ENCODE measurements at regions not wholly inside any gene's neighbourhood (a gene's known extent, or its start where the extent isn't known, plus 50 kb on each side); places are given as distances from the start of the nearest gene placed in this dataset.

- TF ChIP-seq CTCF (IDR thresholded peaks at IDR 0.05) (no peak), POLR2A (IDR thresholded peaks at IDR 0.05) (no peak), POLR2AphosphoS5 (IDR thresholded peaks at IDR 0.05) (no peak)
Observed at GRCh38 chr11:127191689-127192088, 191.1 kb upstream of the KIRREL3 start.

All from prostate gland (tissue), 2 donors.